ENCODE measurements at regions not wholly inside any gene's neighbourhood (a gene's known extent, or its start where the extent isn't known, plus 50 kb on each side); places are given as distances from the start of the nearest gene placed in this dataset.

- no peak for DNase-seq (ENCODE audit: low read depth in 3 of 3)
Observed at GRCh38 chr22:47808886-47809620, 1046.6 kb downstream of the TBC1D22A start.

GRCh38 chr22:47808236-47808635 lies 1045.8 kb downstream of the TBC1D22A start:
- DNase-seq (ENCODE audit: low read depth in 3 of 3): no peak

- DNase-seq (ENCODE audit: low read depth in 3 of 3): no peak
Observed at GRCh38 chr22:47807506-47807905, 1045.1 kb downstream of the TBC1D22A start.

- no peak for DNase-seq (ENCODE audit: low read depth in 3 of 3)
Observed at GRCh38 chr22:47806894-47807293, 1044.4 kb downstream of the TBC1D22A start.

GRCh38 chr22:47805394-47805935 lies 1043.0 kb downstream of the TBC1D22A start:
- no peak for DNase-seq (ENCODE audit: low read depth in 3 of 3)

- DNase-seq (ENCODE audit: low read depth in 3 of 3): no peak
Observed at GRCh38 chr22:47804281-47804680, 1041.8 kb downstream of the TBC1D22A start.

- no peak for DNase-seq (ENCODE audit: low read depth in 3 of 3)
Observed at GRCh38 chr22:47802421-47802820, 1040.0 kb downstream of the TBC1D22A start.

GRCh38 chr22:47801541-47802245 lies 1039.2 kb downstream of the TBC1D22A start:
- no peak for DNase-seq (ENCODE audit: low read depth in 3 of 3)

GRCh38 chr22:47798229-47798628 lies 1035.8 kb downstream of the TBC1D22A start:
- DNase-seq (ENCODE audit: low read depth in 3 of 3): no peak

- no peak for DNase-seq (ENCODE audit: low read depth in 3 of 3)
Observed at GRCh38 chr22:47797342-47797945, 1035.0 kb downstream of the TBC1D22A start.

GRCh38 chr22:47796128-47796908 lies 1033.9 kb downstream of the TBC1D22A start:
- DNase-seq (ENCODE audit: low read depth in 3 of 3): no peak

- DNase-seq (ENCODE audit: low read depth in 3 of 3): no peak
Observed at GRCh38 chr22:47795477-47796127, 1033.2 kb downstream of the TBC1D22A start.

GRCh38 chr22:47794851-47795250 lies 1032.4 kb downstream of the TBC1D22A start:
- DNase-seq (ENCODE audit: low read depth in 3 of 3): no peak

- DNase-seq (ENCODE audit: low read depth in 3 of 3): no peak
Observed at GRCh38 chr22:47793304-47794101, 1031.1 kb downstream of the TBC1D22A start.

- DNase-seq (ENCODE audit: low read depth in 3 of 3): no peak
Observed at GRCh38 chr22:47789171-47789570, 1026.7 kb downstream of the TBC1D22A start.

GRCh38 chr22:47788461-47788860 lies 1026.0 kb downstream of the TBC1D22A start:
- DNase-seq (ENCODE audit: low read depth in 3 of 3): no peak

- no peak for DNase-seq (ENCODE audit: low read depth in 3 of 3)
Observed at GRCh38 chr22:47787501-47788227, 1025.2 kb downstream of the TBC1D22A start.

- DNase-seq (ENCODE audit: low read depth in 3 of 3): no peak
Observed at GRCh38 chr22:47786650-47787290, 1024.3 kb downstream of the TBC1D22A start.

- DNase-seq (ENCODE audit: low read depth in 3 of 3): no peak
Observed at GRCh38 chr22:47784991-47785390, 1022.5 kb downstream of the TBC1D22A start.
